Right ventricle myocardium superior (tissue), 1 donor: ENCODE measurements at regions not wholly inside any gene's neighbourhood (a gene's known extent, or its start where the extent isn't known, plus 50 kb on each side); places are given as distances from the start of the nearest gene placed in this dataset.
A peak's percentile ranks its signal among the peaks of the same experiment; 100 is the strongest.

Experiments used
- ATAC-seq: fragments of 200-7000 bp; cut with Tn5 transposase; one replicate; pipeline ENCODE4 v1.9.1; 2020; ENCODE audit warnings: mild to moderate bottlenecking; ENCODE audit not compliant: poor library complexity
- DNase-seq: peaks from one replicate; pipeline ENCODE4 v3.0.0-alpha.2; 2020
- intact Hi-C: fragments of 100-400 bp; cut with DNase I; formaldehyde crosslinking; loops from one replicate; pipeline ENCODE4 v1.11.2; 2022
- donor health status: DM: no; HTN: yes; CAD: no; lungs with severe emphysema.

DNA sequence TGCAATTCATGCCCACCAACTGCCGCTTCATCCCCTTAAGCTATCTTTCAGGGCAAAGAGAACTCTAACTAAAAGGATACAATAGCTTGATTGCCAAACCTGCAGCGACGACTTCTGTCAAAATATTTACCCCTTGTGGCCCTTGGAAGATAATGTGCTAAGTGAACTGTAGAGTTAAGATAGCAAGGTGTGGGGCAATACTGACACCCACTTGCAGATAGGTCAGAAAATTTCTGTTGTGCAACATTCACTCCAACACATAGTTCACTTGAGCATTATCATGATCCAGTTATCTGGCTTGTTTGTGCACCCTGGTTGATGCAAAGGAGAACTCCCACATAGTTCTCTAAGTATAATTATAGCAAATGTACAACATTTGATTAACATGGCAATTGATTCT, 55.6 kb downstream of the RHOXF2B start:
- peak; percentile 80 for ATAC-seq
- intact Hi-C loops, result no loop called here

DNA sequence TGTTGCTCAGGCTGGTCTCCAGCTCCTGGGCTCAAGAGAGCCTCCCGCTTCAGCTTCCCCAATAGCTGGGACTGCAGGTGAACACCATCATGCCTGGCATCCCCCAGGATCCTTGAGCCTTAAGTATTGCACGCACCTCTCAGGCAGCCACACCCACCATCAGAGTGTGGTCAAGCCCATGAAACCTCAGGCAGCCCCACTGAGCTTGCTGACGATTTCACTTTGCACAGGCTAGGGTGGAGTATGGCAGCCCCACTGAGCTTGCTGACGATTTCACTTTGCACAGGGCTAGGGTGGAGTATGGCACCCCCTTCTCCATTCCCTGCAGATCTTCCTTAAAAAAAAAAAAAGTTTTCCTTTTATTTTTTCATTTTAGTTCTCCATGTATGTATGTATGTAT, 57.2 kb downstream of the RHOXF2B start:
- intact Hi-C loops, result no loop called here
- no peak for ATAC-seq
- no peak for DNase-seq

More for the DNA sequence above, 55.6 kb downstream of the RHOXF2B start:
- DNase-seq, result no peak

DNA sequence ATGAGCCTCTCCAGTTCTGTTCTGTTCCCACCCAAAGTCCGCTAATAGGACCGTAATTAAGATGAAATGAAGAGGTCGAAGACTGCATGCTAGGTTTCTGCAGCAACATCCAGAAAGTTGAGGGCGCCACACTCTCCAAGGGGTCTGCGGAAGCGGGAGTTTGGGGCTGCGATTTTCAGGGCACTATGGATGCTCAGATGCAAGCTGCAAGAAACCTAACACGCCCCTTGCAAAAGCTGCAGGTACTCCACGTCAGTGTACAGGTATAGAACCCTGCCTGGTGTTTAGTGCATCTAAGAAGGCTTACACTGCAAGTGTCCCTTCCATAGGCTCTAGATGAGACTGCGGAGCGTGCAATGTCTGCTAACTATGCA, 61.4 kb downstream of the RHOXF2B start:
- ATAC-seq (no peak), DNase-seq (no peak)
- intact Hi-C loops, result no loop called here

DNA sequence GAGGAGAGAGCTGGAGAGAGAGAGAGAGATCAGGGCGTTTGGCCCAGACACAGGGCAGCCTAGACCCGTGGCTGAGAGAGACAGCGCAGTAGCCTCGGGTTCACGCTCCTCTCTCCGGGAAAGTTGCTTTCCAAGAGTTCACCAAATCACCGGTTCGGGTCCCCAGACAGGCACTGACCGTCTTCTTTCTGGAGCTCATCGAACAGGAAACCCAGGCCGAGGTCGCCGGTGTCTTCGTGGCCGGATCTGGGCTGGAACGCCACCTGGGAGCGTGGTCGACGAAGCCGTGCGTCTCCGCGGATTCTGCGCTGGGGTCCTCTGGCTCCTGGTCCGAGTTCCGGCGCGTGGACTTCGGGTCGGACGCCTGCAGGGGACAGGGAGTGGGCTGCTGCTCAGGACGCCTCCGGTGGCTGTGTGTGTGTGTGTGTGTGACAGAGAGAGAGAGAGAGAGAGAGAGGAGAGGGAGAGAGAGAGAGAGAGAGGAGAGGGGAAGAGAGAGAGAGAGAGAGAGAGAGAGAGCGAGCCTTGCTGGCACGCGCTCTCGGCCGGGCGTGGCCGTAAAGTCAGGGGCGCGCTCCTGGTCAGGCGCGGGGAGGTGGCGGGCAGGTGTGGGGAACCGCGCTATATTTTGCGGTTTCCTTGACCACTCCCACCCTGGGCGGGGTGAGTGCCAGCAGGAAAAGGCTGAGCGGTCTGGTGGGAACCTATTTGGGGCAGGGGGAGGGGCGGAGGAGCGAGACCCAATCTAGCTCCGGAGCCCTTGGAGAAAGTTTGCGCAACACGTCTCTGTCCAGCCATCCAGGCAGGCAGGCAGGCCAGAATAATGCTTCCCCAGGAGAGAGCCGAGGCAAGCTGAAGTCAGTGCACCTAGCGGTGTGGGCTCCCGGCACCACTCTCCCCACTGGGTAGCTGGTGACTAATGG, 62.1 kb downstream of the RHOXF2B start:
- intact Hi-C loops, result no loop called here
- DNase-seq, result no peak
- ATAC-seq, result peak; percentile 52

DNA sequence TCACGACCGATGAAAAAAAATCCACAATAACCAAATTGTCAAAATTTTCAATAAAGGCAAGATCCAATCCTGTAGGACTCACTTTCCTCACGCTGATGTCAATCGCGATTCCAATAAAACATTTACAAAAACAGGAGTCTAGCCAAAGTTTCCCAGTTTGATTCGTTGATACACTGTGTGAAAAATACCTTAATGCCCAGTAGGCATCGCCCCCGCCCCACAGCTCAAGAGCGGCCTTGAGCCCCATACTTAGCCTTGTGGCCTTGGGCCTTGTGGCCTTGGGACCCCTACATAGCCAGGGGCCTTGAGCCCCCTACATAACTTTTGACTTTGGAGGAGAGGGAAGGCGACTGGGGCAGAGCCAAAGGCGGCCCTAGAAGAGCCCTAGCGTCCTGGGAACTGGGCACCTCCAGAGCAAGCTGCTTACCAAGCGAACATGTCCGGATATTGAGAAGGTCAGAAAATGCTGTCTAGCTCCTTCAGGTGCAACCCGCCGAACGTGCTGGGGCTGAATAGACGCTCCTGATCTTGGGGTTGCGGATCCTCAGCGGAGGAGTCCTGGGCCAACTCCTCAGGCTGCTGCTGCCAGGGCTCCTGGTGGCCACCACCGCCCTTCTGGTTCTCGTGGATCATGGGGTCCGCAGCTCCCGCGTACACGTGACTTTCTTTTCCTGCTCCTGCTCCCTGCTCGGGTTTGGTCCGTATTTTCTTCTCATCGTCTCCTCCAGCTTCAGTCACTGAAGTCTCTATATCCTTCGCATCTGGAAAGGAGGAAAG, 62.9 kb downstream of the RHOXF2B start:
- DNase-seq (no peak), ATAC-seq (no peak)
- intact Hi-C loops, result no loop called here

DNA sequence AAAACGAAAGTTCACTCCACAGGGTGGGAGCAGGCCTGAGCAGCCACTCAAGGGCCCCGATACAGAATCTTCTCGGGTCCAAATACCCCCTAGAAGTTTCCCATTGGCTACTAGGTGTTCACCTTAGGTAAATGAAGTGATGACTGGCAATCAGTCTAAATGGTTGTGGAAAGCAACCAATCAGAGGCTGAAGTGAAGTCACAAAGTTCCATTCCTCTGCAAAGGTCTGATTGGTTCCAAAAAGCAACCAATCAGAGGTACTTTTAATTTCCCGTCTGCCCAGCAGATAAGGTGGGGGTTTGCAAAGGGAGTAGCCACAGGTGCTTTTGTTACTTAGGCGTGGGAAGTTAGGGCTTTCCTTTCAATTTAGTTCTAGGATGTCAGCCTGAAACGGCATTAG, 58.2 kb upstream of the NKAP start:
- DNase-seq (no peak), ATAC-seq (no peak)
- intact Hi-C loops, result no loop called here

DNA sequence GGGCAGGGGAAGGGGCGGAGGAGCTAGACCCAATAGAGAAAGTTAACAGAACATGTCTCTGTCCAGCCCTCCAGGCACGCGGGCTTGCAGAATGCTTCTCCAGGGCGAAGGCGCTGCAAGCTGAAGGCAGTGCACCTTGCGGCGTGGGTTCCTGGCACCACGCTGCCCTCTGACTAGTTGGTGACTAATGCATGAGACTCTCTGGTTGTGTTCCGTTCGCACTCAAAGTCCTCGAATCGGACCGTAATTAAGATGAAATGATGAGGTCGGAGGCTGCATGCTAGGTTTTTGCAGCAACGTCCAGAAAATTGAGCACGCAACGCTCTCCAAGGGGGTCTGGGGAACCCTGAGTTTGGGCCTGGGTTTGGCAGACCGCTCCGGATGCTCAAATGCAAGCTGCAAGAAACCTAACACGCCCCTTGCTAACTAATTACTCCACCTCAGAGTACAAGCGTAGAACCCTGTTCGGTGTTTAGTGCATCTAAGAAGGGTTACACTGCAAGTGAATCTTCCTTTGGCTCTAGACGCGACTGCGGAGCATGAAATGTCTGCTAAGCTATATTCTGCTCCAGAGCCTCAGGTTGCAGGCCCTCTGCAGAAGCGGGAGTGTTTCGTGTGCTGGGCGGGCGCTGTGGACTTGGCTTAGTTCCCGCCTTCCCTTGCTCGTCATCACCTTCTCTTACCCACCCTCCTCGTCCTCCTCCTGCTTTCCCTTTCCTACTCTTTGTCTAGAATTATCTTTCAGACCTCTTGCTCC, 57.1 kb upstream of the NKAP start:
- DNase-seq (no peak), ATAC-seq (no peak)
- intact Hi-C loops, result no loop called here

DNA sequence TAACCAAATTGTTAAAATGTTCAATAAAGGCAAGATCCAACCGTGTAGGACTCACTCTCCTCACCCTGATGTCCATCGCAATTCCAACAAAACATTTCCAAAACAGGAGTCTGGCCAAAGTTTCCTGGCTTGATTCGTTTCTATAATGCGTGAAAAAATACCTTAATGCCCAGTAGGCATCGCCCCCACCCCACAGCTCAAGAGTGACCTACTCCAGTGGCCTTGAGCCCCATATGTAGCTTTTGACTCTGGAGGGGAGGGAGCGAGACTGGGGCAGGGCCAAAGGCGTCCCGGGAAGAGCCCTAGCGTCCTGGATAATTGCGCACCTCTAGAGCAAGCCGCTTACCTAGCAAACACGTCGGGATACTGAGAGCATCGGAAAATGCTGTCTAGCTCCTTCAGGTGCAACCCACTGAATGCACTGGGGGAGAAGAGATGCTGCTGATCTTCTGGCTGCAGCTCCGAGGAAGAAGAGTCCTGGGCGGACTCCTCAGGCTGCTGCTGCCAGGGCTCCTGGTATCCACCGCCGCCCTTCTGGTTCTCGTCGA, 55.6 kb upstream of the NKAP start:
- no peak for DNase-seq
- intact Hi-C loops, result no loop called here
- no peak for ATAC-seq

DNA sequence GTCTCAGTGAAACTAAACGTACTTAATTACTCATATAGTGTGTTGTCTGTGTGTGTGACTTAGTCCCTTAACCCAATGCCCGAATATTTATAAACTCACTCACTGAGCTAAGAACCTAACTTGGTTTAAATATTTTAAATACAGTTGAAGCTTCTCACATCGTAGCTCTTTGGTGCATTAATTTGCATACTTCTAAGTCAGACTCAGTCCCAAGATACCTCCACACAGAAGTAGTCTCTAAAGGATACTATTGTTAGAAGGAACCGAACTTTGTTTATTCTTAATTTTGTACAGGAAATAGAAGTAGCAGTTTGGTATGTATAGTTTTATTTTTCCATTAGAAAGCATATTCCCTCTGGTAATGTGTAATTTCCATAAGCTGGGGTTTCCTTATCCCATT, 54.0 kb upstream of the NKAP start:
- DNase-seq (no peak), ATAC-seq (no peak)
- intact Hi-C loops, result no loop called here

DNA sequence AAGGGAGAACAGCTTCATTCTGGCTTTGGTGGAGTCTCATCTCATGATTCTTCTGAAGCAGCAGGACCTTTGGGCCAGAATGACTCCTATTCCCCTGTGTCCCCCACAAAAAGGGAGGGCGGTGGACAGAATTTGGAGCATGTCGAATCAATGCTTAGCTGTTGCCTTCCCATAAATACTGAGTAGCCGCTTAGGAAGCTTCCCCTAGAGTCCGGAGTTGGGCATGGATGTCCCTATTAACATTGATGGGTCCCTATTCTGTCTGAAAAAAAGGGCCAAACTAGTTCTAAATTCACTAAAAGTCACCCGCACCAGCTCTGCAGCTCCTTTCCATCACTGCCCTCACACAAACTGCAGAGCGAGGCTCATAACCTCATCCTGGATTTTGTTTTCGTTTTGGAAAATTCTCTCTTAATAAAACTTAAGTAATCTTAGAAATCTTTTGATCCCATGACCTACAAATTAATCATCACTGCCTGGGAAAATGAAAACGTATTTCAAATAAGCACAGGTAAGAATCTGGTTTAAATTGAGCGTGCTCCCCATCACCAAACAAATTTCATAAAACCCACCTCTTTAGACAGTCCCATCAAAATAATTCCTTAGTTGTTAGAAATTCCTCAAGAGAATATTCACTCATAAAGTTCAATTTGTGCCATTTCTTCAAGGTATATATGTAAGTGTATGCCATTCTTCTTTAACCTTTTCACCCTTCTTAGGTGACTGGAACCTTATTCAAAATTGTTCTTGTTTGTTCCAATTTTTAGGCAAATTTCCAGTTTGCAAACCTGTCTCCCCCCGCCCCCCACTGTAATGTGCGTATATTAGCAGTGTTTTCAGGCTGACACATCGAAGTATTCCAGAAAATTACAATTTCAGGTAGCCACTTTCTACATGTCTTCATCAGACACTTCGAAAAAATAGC, 53.3 kb upstream of the NKAP start:
- intact Hi-C loops, result no loop called here
- DNase-seq, result no peak
- ATAC-seq, result no peak

DNA sequence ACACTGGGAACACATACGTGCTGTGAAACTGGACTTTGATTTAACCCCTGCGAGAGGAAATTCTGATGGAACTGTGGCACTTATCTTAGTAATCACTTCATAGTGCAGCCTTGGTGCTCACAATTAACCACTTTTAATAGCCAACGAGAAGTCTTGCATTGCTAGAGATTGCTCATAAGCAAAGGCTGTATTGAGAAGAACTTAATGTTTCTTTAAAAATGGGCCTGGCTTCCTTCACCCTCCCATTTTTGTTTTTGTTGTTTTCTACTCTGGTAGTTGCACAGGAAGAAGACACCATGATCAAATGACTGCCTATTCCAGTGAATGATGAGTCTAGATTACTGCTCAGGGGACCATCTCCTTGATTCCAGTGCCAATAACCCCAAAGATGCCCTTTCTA, 52.5 kb upstream of the NKAP start:
- ATAC-seq (no peak), DNase-seq (no peak)
- intact Hi-C loops, result no loop called here
